Type B pancreatic cell (in vitro differentiated cells): ENCODE measurements at regions not wholly inside any gene's neighbourhood (a gene's known extent, or its start where the extent isn't known, plus 50 kb on each side); places are given as distances from the start of the nearest gene placed in this dataset.

Experiments used
- DNase-seq: peaks from one replicate; pipeline ENCODE4 v3.0.0; 2021; ENCODE audit warnings: mixed read lengths; ENCODE audit not compliant: unreplicated experiment; ENCODE audit errors: extremely low spot score
- H3K27ac Mint-ChIP-seq: 2 replicates; pipeline ENCODE4 v1.8.0; 2021; ENCODE audit warnings: mild to moderate bottlenecking, mixed read lengths
- H3K27me3 Mint-ChIP-seq: 2 replicates; pipeline ENCODE4 v1.8.0; 2021; ENCODE audit warnings: mixed read lengths
- H3K36me3 Mint-ChIP-seq: 2 replicates; pipeline ENCODE4 v1.8.0; 2021; ENCODE audit warnings: mixed read lengths
- H3K4me1 Mint-ChIP-seq: one replicate; pipeline ENCODE4 v1.8.0; 2021; ENCODE audit warnings: mixed read lengths; ENCODE audit not compliant: unreplicated experiment
- H3K4me3 Mint-ChIP-seq: 2 replicates; pipeline ENCODE4 v1.8.0; 2021; ENCODE audit warnings: mild to moderate bottlenecking, mixed read lengths
- H3K9me3 Mint-ChIP-seq: 2 replicates; pipeline ENCODE4 v1.8.0; 2021; ENCODE audit warnings: mixed read lengths
- TF ChIP-seq, protein P1 (sequence below): fragments of 200-600 bp; sonication (generic); conservative IDR thresholded peaks from 2 replicates; pipeline ENCODE4 v1.5.0; 2021; ENCODE audit warnings: antibody characterized with exemption, mild to moderate bottlenecking

DNA sequence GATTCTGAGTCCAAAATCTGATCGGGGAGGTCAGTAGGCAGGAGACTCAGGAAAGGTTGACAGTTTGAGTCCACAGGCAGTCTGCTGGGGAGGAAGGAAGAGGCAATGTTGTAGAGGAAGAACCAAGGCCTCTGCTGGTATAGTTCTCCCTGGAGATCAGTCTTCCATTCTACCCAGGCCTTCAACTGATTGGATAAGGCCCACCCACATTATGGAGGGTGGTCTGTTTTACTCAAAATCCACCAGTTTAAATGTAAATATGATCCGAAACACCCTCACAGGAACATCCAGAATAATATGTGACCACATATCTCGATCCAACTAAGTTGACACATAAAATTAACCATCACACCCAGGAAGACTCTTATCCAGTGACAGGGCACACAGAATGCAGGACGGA, 425.3 kb upstream of the ZMIZ1 start:
- Mint-ChIP-seq H3K4me3 (no peak overlapping the region), H3K36me3 (peaks cover 3% of the 10 kb centered on the region), H3K4me1 (peaks cover 14% of the 10 kb centered on the region), H3K27me3 (no peaks in the 10 kb centered on the region), H3K9me3 (peaks cover 6% of the 10 kb centered on the region), H3K27ac (no peak overlapping the region)
- TF ChIP-seq, protein P1, sequence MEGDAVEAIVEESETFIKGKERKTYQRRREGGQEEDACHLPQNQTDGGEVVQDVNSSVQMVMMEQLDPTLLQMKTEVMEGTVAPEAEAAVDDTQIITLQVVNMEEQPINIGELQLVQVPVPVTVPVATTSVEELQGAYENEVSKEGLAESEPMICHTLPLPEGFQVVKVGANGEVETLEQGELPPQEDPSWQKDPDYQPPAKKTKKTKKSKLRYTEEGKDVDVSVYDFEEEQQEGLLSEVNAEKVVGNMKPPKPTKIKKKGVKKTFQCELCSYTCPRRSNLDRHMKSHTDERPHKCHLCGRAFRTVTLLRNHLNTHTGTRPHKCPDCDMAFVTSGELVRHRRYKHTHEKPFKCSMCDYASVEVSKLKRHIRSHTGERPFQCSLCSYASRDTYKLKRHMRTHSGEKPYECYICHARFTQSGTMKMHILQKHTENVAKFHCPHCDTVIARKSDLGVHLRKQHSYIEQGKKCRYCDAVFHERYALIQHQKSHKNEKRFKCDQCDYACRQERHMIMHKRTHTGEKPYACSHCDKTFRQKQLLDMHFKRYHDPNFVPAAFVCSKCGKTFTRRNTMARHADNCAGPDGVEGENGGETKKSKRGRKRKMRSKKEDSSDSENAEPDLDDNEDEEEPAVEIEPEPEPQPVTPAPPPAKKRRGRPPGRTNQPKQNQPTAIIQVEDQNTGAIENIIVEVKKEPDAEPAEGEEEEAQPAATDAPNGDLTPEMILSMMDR, result no peak
- no peak for DNase-seq

DNA sequence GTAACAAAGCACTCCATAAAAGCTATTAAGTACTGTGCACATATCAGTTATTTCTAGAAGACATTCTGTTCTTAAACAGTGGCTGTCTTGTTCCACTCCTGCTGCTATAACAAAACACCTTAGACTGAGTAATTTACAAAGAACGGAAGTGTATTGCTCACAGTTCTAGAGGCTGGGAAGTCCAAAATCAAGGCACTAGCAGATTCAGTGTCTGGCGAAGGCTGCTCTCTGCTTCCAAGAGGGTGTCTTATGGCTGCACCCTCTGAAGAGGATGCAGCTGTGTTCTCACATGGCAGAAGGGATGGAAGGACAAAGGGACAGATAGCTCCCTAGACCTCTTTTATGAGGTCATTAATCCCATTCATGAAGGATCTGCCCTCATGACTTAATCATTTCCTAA, 424.2 kb upstream of the ZMIZ1 start:
- Mint-ChIP-seq H3K27me3 (no peaks in the 10 kb centered on the region), H3K4me3 (no peak overlapping the region), H3K27ac (no peak overlapping the region)

GRCh38 chr10:78645169-78645686, 423.5 kb upstream of the ZMIZ1 start:
- Mint-ChIP-seq H3K4me1 (peaks cover 23% of the 10 kb centered on the region), H3K4me3 (no peak overlapping the region), H3K27ac (no peak overlapping the region), H3K27me3 (no peaks in the 10 kb centered on the region), H3K9me3 (peaks cover 6% of the 10 kb centered on the region), H3K36me3 (peaks cover 3% of the 10 kb centered on the region)
- no peak for DNase-seq
- TF ChIP-seq, protein P1, result no peak

More for the DNA sequence above, 424.2 kb upstream of the ZMIZ1 start:
- H3K9me3 Mint-ChIP-seq, result peaks cover 6% of the 10 kb centered on the region
- TF ChIP-seq, protein P1, result no peak
- peaks cover 16% of the 10 kb centered on the region for H3K4me1 Mint-ChIP-seq
- DNase-seq, result no peak
- peaks cover 3% of the 10 kb centered on the region for H3K36me3 Mint-ChIP-seq

- peaks cover 25% of the 10 kb centered on the region for H3K4me1 Mint-ChIP-seq
- peaks cover 6% of the 10 kb centered on the region for H3K9me3 Mint-ChIP-seq
- peaks cover 3% of the 10 kb centered on the region for H3K36me3 Mint-ChIP-seq
- no peak overlapping the region for H3K27ac Mint-ChIP-seq
- no peaks in the 10 kb centered on the region for H3K27me3 Mint-ChIP-seq
- H3K4me3 Mint-ChIP-seq, result no peak overlapping the region
- no peak for DNase-seq
- TF ChIP-seq, protein P1, result no peak
Measured at GRCh38 chr10:78645975-78646374, 422.8 kb upstream of the ZMIZ1 start.

DNA sequence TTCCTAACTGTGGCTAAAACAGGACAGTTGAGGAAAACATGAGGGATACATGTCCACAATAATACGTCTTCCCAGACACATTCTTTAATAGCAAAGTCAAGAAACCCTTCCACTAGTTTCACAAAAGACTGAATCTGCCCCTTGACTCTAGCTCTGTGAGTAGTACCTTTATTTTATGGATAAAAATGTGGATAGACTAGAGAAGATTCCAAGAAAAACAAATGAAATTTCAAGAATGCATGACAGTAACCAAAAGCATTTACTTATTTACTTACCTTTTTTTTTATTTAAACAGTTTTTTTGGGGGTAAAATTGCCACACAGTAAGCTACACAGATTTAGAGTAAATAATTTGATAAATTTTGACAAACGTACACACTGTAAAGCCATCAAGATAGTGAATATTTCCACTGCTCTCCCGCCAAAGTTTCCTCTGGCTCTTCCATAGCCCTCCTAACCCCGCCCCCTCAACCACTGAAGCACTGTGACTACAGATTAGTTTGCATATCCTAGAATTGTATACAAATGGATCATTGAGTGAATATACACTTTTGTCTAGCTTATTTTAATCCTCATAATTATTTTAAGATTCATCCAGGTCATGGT, 420.4 kb upstream of the ZMIZ1 start:
- TF ChIP-seq, protein P1, result no peak
- no peaks in the 10 kb centered on the region for H3K27me3 Mint-ChIP-seq
- H3K4me3 Mint-ChIP-seq, result no peak overlapping the region
- H3K4me1 Mint-ChIP-seq, result peaks cover 11% of the 10 kb centered on the region
- peaks cover 6% of the 10 kb centered on the region for H3K9me3 Mint-ChIP-seq
- H3K36me3 Mint-ChIP-seq, result peaks cover 3% of the 10 kb centered on the region
- no peak for DNase-seq
- no peak overlapping the region for H3K27ac Mint-ChIP-seq
